ENCODE measurements at regions not wholly inside any gene's neighbourhood (a gene's known extent, or its start where the extent isn't known, plus 50 kb on each side); places are given as distances from the start of the nearest gene placed in this dataset.

- no peak for TF ChIP-seq CTCF (conservative IDR thresholded peaks at IDR 0.05; ENCODE audit: low read depth in 2 of 2)
- TF ChIP-seq EZH2phosphoT487 (IDR thresholded peaks at IDR 0.05; ENCODE audit: unreplicated experiment) = no peak
- no peak for TF ChIP-seq STAT1 (IDR thresholded peaks at IDR 0.05; ENCODE audit: unreplicated experiment)
- TF ChIP-seq EZH2 (IDR thresholded peaks at IDR 0.05; ENCODE audit: low read depth, unreplicated experiment) = no peak
- TF ChIP-seq JUNB (IDR thresholded peaks at IDR 0.05; ENCODE audit: unreplicated experiment) = no peak
- TF ChIP-seq CREB1 (CRISPR knock-in tag; IDR thresholded peaks at IDR 0.05; ENCODE audit: low read depth) = no peak
- TF ChIP-seq REST (IDR thresholded peaks at IDR 0.05; ENCODE audit: unreplicated experiment) = no peak
- TF ChIP-seq POLR2AphosphoS5 (IDR thresholded peaks at IDR 0.05; ENCODE audit: low read depth) = no peak
- TF ChIP-seq ZNF114 (CRISPR knock-in tag; IDR thresholded peaks at IDR 0.05) = no peak
- no peak for TF ChIP-seq NANOG (IDR thresholded peaks at IDR 0.05; ENCODE audit: borderline replicate concordance)
These were observed 176.3 kb downstream of the NOL4 start for GRCh38 chr18:34048423-34048822.

All from GM23338 (cell line).